IMR-90 (cell line): ENCODE measurements at regions not wholly inside any gene's neighbourhood (a gene's known extent, or its start where the extent isn't known, plus 50 kb on each side); places are given as distances from the start of the nearest gene placed in this dataset.

Experiments
- ATAC-seq: fragments of 200-7000 bp; cut with Tn5 transposase; 2 replicates; pipeline ENCODE4 v1.9.1; 2020; ENCODE audit warnings: low read depth, mild to moderate bottlenecking, moderate library complexity
- BruUV-seq: library from RNA; stranded (reverse); fragments of 400-500 nt; replicated peaks from 2 replicates; lab custom pipeline; 2021; lab: Mats Ljungman, UMichigan
- CTCF ChIA-PET: fragments of 300-600 bp; formaldehyde crosslinking; extraction: SDS; loops from one replicate; lab custom pipeline; 2021; ENCODE audit warnings: antibody characterized with exemption; lab: Yijun Ruan, JAX
- POLR2A ChIA-PET: fragments of 300-600 bp; sonication (Branson Sonifier 250); formaldehyde crosslinking; loops from one replicate; lab custom pipeline; 2022; ENCODE audit warnings: antibody characterized with exemption; ENCODE audit not compliant: unreplicated experiment; lab: Charles Lee
- DNase-seq: peaks from one replicate; pipeline ENCODE4 v3.0.0; 2013
- H2AFZ ChIP-seq: replicated peaks from 2 replicates; pipeline ENCODE3; 2013; ENCODE audit warnings: low read length, mild to moderate bottlenecking; ENCODE audit not compliant: poor library complexity
- H2AK5ac ChIP-seq: 2 replicates; pipeline ENCODE4 v1.6.1; 2013; ENCODE audit warnings: low read depth, low read length, inconsistent platforms
- H2AK9ac ChIP-seq: replicated peaks from 2 replicates; pipeline ENCODE3; 2013; ENCODE audit warnings: mild to moderate bottlenecking, low read depth, low read length, moderate library complexity; ENCODE audit not compliant: poor library complexity
- H2BK120ac ChIP-seq: 2 replicates; pipeline ENCODE4 v1.6.1; 2013; ENCODE audit warnings: low read depth, low read length, inconsistent platforms
- H2BK15ac ChIP-seq: 3 replicates; pipeline ENCODE4 v1.6.1; 2013; ENCODE audit warnings: low read depth, low read length, inconsistent platforms
- H2BK20ac ChIP-seq: 2 replicates; pipeline ENCODE4 v1.6.1; 2013; ENCODE audit warnings: low read depth, mild to moderate bottlenecking, inconsistent platforms, low read length, moderate library complexity
- H2BK5ac ChIP-seq: 2 replicates; pipeline ENCODE4 v1.6.1; 2013; ENCODE audit warnings: mild to moderate bottlenecking, low read depth, low read length, inconsistent platforms; ENCODE audit not compliant: poor library complexity, severe bottlenecking
- H3K14ac ChIP-seq: replicated peaks from 2 replicates; pipeline ENCODE4 v1.6.1; 2013; ENCODE audit warnings: low read depth, low read length, inconsistent platforms
- H3K18ac ChIP-seq: 2 replicates; pipeline ENCODE4 v1.6.1; 2013; ENCODE audit warnings: low read depth, low read length, control low read depth
- H3K23ac ChIP-seq: 2 replicates; pipeline ENCODE4 v1.6.1; 2013; ENCODE audit warnings: low read depth, low read length, inconsistent platforms
- H3K27ac ChIP-seq: 2 replicates; pipeline ENCODE4 v1.5.1; 2013; ENCODE audit warnings: mild to moderate bottlenecking, control low read depth, low read length; ENCODE audit not compliant: insufficient read depth
- H3K27me3 ChIP-seq: 2 replicates; pipeline ENCODE4 v1.6.1; 2013; ENCODE audit warnings: low read length; ENCODE audit not compliant: control insufficient read depth, insufficient read depth
- H3K36me3 ChIP-seq: 2 replicates; pipeline ENCODE4 v1.6.1; 2013; ENCODE audit warnings: low read length, mixed read lengths; ENCODE audit not compliant: control insufficient read depth, insufficient read depth
- H3K4ac ChIP-seq: 2 replicates; pipeline ENCODE4 v1.6.1; 2013; ENCODE audit warnings: low read depth, low read length, inconsistent platforms
- H3K4me1 ChIP-seq: 2 replicates; pipeline ENCODE4 v1.6.1; 2013; ENCODE audit warnings: low read length, mixed read lengths; ENCODE audit not compliant: control insufficient read depth, insufficient read depth
- H3K4me2 ChIP-seq: 2 replicates; pipeline ENCODE4 v1.6.1; 2013; ENCODE audit warnings: low read depth, mild to moderate bottlenecking, control low read depth, low read length, moderate library complexity
- H3K4me3 ChIP-seq: 2 replicates; pipeline ENCODE4 v1.5.1; 2013; ENCODE audit warnings: low read depth, mild to moderate bottlenecking, control low read depth, low read length, moderate library complexity; ENCODE audit not compliant: insufficient read depth
- H3K56ac ChIP-seq: 2 replicates; pipeline ENCODE4 v1.6.1; 2013; ENCODE audit warnings: low read length, inconsistent platforms; ENCODE audit not compliant: insufficient read depth; ENCODE audit errors: extremely low read depth
- H3K79me1 ChIP-seq, 2 experiments: 2 replicates each; pipeline ENCODE4 v1.6.1; 2013; ENCODE audit warnings: low read length in 2 of 2, inconsistent platforms in 1 of 2, low read depth in 1 of 2
- H3K9ac ChIP-seq: 2 replicates; pipeline ENCODE4 v1.6.1; 2013; ENCODE audit warnings: low read depth, low read length, control low read depth
- H3K9me1 ChIP-seq: 2 replicates; pipeline ENCODE4 v1.6.1; 2013; ENCODE audit warnings: low read length, inconsistent platforms; ENCODE audit not compliant: insufficient read depth
- H3K9me3 ChIP-seq: 2 replicates; pipeline ENCODE4 v1.6.1; 2013; ENCODE audit warnings: low read length; ENCODE audit not compliant: control insufficient read depth, insufficient read depth
- H4K20me1 ChIP-seq: 2 replicates; pipeline ENCODE4 v1.6.1; 2013; ENCODE audit warnings: low read length, inconsistent platforms; ENCODE audit not compliant: insufficient read depth
- H4K5ac ChIP-seq: 2 replicates; pipeline ENCODE4 v1.6.1; 2013; ENCODE audit warnings: mild to moderate bottlenecking, low read depth, low read length, control low read depth
- H4K8ac ChIP-seq, 2 experiments: 2 replicates each; pipeline ENCODE4 v1.6.1; 2013; ENCODE audit warnings: low read depth in 2 of 2, low read length in 2 of 2, control low read depth in 1 of 2, inconsistent platforms in 1 of 2
- H4K91ac ChIP-seq: 2 replicates; pipeline ENCODE4 v1.6.1; 2013; ENCODE audit warnings: low read depth, low read length, inconsistent platforms; ENCODE audit not compliant: insufficient read depth
- BHLHE40 ChIP-seq: fragments of 150-350 bp; IDR thresholded peaks from 2 replicates; pipeline ENCODE4 v1.6.1; 2016; ENCODE audit warnings: mild to moderate bottlenecking, low read depth, low read length
- FOS ChIP-seq: fragments of 150-350 bp; IDR thresholded peaks from 2 replicates; pipeline ENCODE4 v1.6.1; 2016; ENCODE audit warnings: low read depth, low read length
- MAFK ChIP-seq: IDR thresholded peaks from 2 replicates; pipeline ENCODE4 v1.6.1; 2012; ENCODE audit warnings: low read depth, low read length, improper control_type of control experiment
- MXI1 ChIP-seq: IDR thresholded peaks from 2 replicates; pipeline ENCODE4 v1.6.1; 2012; ENCODE audit warnings: low read depth, mild to moderate bottlenecking, low read length, moderate library complexity, borderline replicate concordance
- NFE2L2 ChIP-seq: fragments of 150-350 bp; IDR thresholded peaks from 2 replicates; pipeline ENCODE4 v1.6.1; 2016; ENCODE audit warnings: low read depth, mild to moderate bottlenecking, low read length
- POLR2A ChIP-seq: IDR thresholded peaks from 2 replicates; pipeline ENCODE4 v1.6.1; 2012; ENCODE audit warnings: mild to moderate bottlenecking, low read depth, low read length
- RAD21 ChIP-seq: IDR thresholded peaks from 2 replicates; pipeline ENCODE4 v1.6.1; 2012; ENCODE audit warnings: low read length, improper control_type of control experiment
- RCOR1 ChIP-seq: IDR thresholded peaks from 2 replicates; pipeline ENCODE4 v1.6.1; 2012; ENCODE audit warnings: mild to moderate bottlenecking, low read length, improper control_type of control experiment; ENCODE audit not compliant: insufficient replicate concordance
- WGBS, 2 experiments: methylation state at CpG; one replicate each; pipeline versions ENCODE4 v1.1.5 to v1.1.7; 2013; ENCODE audit warnings: missing lambda C conversion rate in 2 of 2; ENCODE audit not compliant: insufficient read length in 1 of 2; ENCODE audit errors: extremely low coverage in 2 of 2; 5-methylcytosine and 5-hydroxymethylcytosine counted together
- dilution Hi-C: fragments of 300-500 bp; cut with HindIII; formaldehyde crosslinking; loops from one replicate; pipeline ENCODE4 v1.14.3; 2018; ENCODE audit warnings: low sequenced_read_pairs; ENCODE audit not compliant: unreplicated experiment
- in situ Hi-C: fragments of 300-500 bp; cut with MboI; formaldehyde crosslinking; loops from 3 replicates; pipeline ENCODE4 v1.14.3; 2019; ENCODE audit warnings: low sequenced_read_pairs, inconsistent platforms, mixed read lengths
- intact Hi-C: fragments of 100-400 bp; cut with micrococcal nuclease; formaldehyde crosslinking; loops from 2 replicates; pipeline ENCODE4 v1.10.0; 2022
- TF ChIP-seq, protein P1 (sequence below): conservative IDR thresholded peaks from 2 replicates; pipeline ENCODE4 v1.5.1; 2012; ENCODE audit warnings: mild to moderate bottlenecking, low read depth, low read length, improper control_type of control experiment

DNA sequence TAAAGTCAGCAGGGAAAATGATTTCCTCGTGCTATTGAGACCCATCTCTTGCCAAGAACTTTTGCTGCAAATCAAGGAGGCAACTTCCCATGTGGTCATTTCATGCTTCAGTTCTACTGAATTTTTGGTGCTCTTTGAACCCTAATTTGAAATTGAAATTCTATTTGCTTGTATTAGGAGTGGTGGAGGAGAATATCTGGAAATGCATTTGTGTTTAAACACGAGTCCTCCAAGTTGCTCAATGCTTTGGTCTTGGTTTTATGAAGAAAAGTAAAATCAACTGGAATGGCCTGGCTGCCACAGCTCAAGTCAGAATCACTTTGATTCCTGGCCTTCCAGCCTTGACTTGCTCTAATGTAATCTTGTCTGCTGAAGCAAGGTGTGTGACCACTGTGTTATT is 613.2 kb downstream of the TLE1 start:
- BruUV-seq, result no TSS peak
- no peak overlapping the region for H3K56ac ChIP-seq
- ATAC-seq (no peak), DNase-seq (no peak)
- no peak overlapping the region for H4K5ac ChIP-seq
- 60% methylated on average over 1 of the region's 2 CpGs; no CpG with 5 or more reads in 1 of the 2 experiments for WGBS, 2 experiments
- POLR2A ChIA-PET, result no interaction called here
- H3K27ac ChIP-seq, result no peak overlapping the region
- H2BK120ac ChIP-seq, result no peak overlapping the region
- H2BK20ac ChIP-seq, result no peak overlapping the region
- no peak overlapping the region for H4K8ac ChIP-seq
- no peaks in the 10 kb centered on the region for H4K20me1 ChIP-seq
- H3K4me1 ChIP-seq, result no peaks in the 10 kb centered on the region
- no peak overlapping the region for H2AK9ac ChIP-seq
- no peak overlapping the region for H2AFZ ChIP-seq
- H3K9me1 ChIP-seq, result no peaks in the 10 kb centered on the region
- H2AK5ac ChIP-seq, result no peak overlapping the region
- no peaks in the 10 kb centered on the region for H3K9me3 ChIP-seq
- no peak overlapping the region for H3K14ac ChIP-seq
- no peak overlapping the region for H3K4ac ChIP-seq
- TF ChIP-seq FOS, result no peak
- no peak for TF ChIP-seq NFE2L2
- TF ChIP-seq BHLHE40, result no peak
- TF ChIP-seq, protein P1, sequence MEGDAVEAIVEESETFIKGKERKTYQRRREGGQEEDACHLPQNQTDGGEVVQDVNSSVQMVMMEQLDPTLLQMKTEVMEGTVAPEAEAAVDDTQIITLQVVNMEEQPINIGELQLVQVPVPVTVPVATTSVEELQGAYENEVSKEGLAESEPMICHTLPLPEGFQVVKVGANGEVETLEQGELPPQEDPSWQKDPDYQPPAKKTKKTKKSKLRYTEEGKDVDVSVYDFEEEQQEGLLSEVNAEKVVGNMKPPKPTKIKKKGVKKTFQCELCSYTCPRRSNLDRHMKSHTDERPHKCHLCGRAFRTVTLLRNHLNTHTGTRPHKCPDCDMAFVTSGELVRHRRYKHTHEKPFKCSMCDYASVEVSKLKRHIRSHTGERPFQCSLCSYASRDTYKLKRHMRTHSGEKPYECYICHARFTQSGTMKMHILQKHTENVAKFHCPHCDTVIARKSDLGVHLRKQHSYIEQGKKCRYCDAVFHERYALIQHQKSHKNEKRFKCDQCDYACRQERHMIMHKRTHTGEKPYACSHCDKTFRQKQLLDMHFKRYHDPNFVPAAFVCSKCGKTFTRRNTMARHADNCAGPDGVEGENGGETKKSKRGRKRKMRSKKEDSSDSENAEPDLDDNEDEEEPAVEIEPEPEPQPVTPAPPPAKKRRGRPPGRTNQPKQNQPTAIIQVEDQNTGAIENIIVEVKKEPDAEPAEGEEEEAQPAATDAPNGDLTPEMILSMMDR, result no peak
- TF ChIP-seq MAFK, result no peak
- TF ChIP-seq POLR2A, result no peak
- TF ChIP-seq RCOR1, result no peak
- no peak for TF ChIP-seq RAD21
- no peak for TF ChIP-seq MXI1
- no peak overlapping the region for H4K91ac ChIP-seq
- H2BK5ac ChIP-seq, result no peak overlapping the region
- H3K36me3 ChIP-seq, result no peaks in the 10 kb centered on the region
- no peak overlapping the region for H3K4me2 ChIP-seq
- no peak overlapping the region for H3K18ac ChIP-seq
- CTCF ChIA-PET, result interaction anchor here (0.6 kb wide), 1 partner anchor 190 kb away, joined by 4 read pairs; no protein-coding TSS in a partner anchor
- in situ Hi-C loops, result no loop called here
- intact Hi-C loops, result no loop called here
- H2BK15ac ChIP-seq, result no peak overlapping the region
- H3K79me1 ChIP-seq, result no peaks in the 10 kb centered on the region
- H3K23ac ChIP-seq, result no peak overlapping the region
- H3K9ac ChIP-seq, result no peak overlapping the region
- H3K4me3 ChIP-seq, result no peak overlapping the region
- no peaks in the 10 kb centered on the region; the same call in 1 of the 2 replicates for H3K27me3 ChIP-seq
- dilution Hi-C loops, result no loop called here
